Loucy (cell line): ENCODE measurements at regions not wholly inside any gene's neighbourhood (a gene's known extent, or its start where the extent isn't known, plus 50 kb on each side); places are given as distances from the start of the nearest gene placed in this dataset.

Source experiments
- H2AFZ ChIP-seq: fragments of 200-600 bp; sonication (generic); 2 replicates; pipeline ENCODE4 v1.6.0; 2016; ENCODE audit warnings: antibody characterized with exemption, mild to moderate bottlenecking, low read length, moderate library complexity
- H3F3A ChIP-seq: fragments of 200-600 bp; 2 replicates; pipeline ENCODE4 v1.6.0; 2016; ENCODE audit warnings: antibody characterized with exemption, low read depth, mild to moderate bottlenecking
- H3K27me3 ChIP-seq: fragments of 200-600 bp; sonication (generic); 2 replicates; pipeline ENCODE4 v1.6.1; 2014; ENCODE audit warnings: low read length, mild to moderate bottlenecking; ENCODE audit not compliant: insufficient read depth, poor library complexity, severe bottlenecking
- H3K36me3 ChIP-seq: fragments of 200-600 bp; sonication (generic); 2 replicates; pipeline ENCODE4 v1.6.1; 2016; ENCODE audit warnings: low read length; ENCODE audit not compliant: insufficient read depth
- H3K4me1 ChIP-seq: fragments of 200-600 bp; sonication (generic); 2 replicates; pipeline ENCODE4 v1.5.1; 2014; ENCODE audit warnings: low read length, mild to moderate bottlenecking; ENCODE audit not compliant: insufficient read depth, poor library complexity, severe bottlenecking
- H3K4me2 ChIP-seq: fragments of 200-600 bp; sonication (generic); 2 replicates; pipeline ENCODE4 v1.6.0; 2014; ENCODE audit warnings: antibody characterized with exemption, low read length, low read depth, mild to moderate bottlenecking; ENCODE audit not compliant: poor library complexity, severe bottlenecking
- H3K4me3 ChIP-seq: fragments of 200-600 bp; sonication (generic); 2 replicates; pipeline ENCODE4 v1.5.1; 2014; ENCODE audit warnings: low read length, mild to moderate bottlenecking, mixed read lengths; ENCODE audit not compliant: poor library complexity, severe bottlenecking
- H3K79me2 ChIP-seq: fragments of 200-600 bp; sonication (generic); 2 replicates; pipeline ENCODE4 v1.6.1; 2014; ENCODE audit warnings: low read length; ENCODE audit not compliant: insufficient read depth
- H3K9ac ChIP-seq: fragments of 200-600 bp; sonication (generic); 2 replicates; pipeline ENCODE4 v1.6.0; 2014; ENCODE audit warnings: mild to moderate bottlenecking, low read depth, low read length, moderate library complexity; ENCODE audit not compliant: poor library complexity, severe bottlenecking
- H3K9me2 ChIP-seq: fragments of 200-600 bp; sonication (generic); replicated peaks from 2 replicates; pipeline ENCODE4 v1.6.1; 2016; ENCODE audit warnings: low read depth, low read length, mixed read lengths
- H3K9me3 ChIP-seq: fragments of 200-600 bp; sonication (generic); 2 replicates; pipeline ENCODE4 v1.6.1; 2014; ENCODE audit warnings: mild to moderate bottlenecking, antibody characterized with exemption, low read length, low read depth; ENCODE audit not compliant: insufficient read depth
- H4K20me1 ChIP-seq: fragments of 200-600 bp; sonication (generic); 2 replicates; pipeline ENCODE4 v1.6.0; 2014; ENCODE audit warnings: antibody characterized with exemption, low read length, mild to moderate bottlenecking; ENCODE audit not compliant: insufficient read depth, poor library complexity, severe bottlenecking
- EZH2phosphoT487 ChIP-seq: fragments of 200-600 bp; IDR thresholded peaks from 2 replicates; pipeline ENCODE4 v1.6.1; 2018; ENCODE audit warnings: antibody characterized with exemption, mild to moderate bottlenecking, moderate library complexity, borderline replicate concordance
- TF ChIP-seq, protein P1 (sequence below): fragments of 200-600 bp; sonication (generic); conservative IDR thresholded peaks from 2 replicates; pipeline ENCODE4 v1.5.1; 2014; ENCODE audit warnings: mild to moderate bottlenecking, antibody characterized with exemption, low read length

DNA sequence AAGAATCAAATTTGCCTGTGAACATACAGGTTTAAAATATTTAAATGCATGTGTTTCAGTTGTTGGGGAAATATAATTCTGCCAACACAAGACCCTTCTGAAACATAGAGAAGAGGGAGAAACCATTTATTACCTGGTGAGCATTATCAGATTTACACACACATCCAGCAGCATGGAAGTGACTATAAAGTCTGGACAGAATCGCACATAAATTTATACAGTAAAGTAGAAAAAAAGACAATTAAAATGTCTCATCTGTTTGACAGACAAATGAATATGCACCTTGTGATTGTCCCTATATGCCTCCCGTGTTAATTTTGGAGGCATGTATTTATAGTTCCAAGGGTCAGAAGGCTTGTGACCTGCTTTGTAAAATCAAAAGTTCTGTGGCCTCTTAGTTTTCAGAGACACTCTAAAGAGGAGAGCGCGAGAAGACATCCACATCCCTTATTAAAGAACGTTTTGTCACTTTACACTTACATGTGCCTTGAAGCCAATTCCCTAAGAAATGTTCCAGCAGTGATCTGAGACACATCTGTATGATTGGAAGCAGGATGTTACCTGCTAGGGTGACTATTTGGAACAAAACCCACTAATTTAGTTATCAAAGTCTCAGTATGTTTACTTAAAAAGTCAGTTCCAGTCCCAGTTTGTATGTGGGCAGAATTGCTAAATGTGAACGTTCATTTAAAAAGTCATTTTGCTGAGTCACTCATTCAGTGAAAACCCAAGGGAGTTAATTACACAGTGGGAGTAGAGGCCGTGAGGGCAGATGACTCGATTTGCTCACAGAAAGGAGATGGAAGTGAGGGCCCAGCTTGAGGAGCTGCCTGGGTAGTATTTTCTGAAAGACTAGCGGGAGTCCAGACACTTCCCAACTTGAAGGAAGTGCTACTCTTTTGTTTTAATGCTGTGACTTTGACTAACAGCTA lies 527.6 kb upstream of the MEX3C start:
- no peaks in the 10 kb centered on the region for H3K36me3 ChIP-seq
- no peak overlapping the region for H3K9ac ChIP-seq
- H2AFZ ChIP-seq, result no peak overlapping the region
- no peak overlapping the region for H3K4me2 ChIP-seq
- H3K79me2 ChIP-seq, result no peaks in the 10 kb centered on the region
- no peaks in the 10 kb centered on the region for H3F3A ChIP-seq
- no peaks in the 10 kb centered on the region for H4K20me1 ChIP-seq
- no peaks in the 10 kb centered on the region for H3K27me3 ChIP-seq
- H3K4me3 ChIP-seq, result no peak overlapping the region
- H3K4me1 ChIP-seq, result no peaks in the 10 kb centered on the region
- no peaks in the 10 kb centered on the region; the same call in 1 of the 2 replicates for H3K9me3 ChIP-seq
- TF ChIP-seq, protein P1, sequence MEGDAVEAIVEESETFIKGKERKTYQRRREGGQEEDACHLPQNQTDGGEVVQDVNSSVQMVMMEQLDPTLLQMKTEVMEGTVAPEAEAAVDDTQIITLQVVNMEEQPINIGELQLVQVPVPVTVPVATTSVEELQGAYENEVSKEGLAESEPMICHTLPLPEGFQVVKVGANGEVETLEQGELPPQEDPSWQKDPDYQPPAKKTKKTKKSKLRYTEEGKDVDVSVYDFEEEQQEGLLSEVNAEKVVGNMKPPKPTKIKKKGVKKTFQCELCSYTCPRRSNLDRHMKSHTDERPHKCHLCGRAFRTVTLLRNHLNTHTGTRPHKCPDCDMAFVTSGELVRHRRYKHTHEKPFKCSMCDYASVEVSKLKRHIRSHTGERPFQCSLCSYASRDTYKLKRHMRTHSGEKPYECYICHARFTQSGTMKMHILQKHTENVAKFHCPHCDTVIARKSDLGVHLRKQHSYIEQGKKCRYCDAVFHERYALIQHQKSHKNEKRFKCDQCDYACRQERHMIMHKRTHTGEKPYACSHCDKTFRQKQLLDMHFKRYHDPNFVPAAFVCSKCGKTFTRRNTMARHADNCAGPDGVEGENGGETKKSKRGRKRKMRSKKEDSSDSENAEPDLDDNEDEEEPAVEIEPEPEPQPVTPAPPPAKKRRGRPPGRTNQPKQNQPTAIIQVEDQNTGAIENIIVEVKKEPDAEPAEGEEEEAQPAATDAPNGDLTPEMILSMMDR, result no peak
- TF ChIP-seq EZH2phosphoT487, result no peak
- H3K9me2 ChIP-seq, result no peaks in the 10 kb centered on the region

GRCh38 chr18:51726614-51727013 lies 529.1 kb upstream of the MEX3C start:
- Histone ChIP-seq H2AFZ (no peak overlapping the region), H3K36me3 (no peaks in the 10 kb centered on the region), H3K9ac (no peak overlapping the region), H3F3A (no peaks in the 10 kb centered on the region), H3K4me2 (no peak overlapping the region), H3K4me1 (no peaks in the 10 kb centered on the region), H3K79me2 (no peaks in the 10 kb centered on the region), H3K9me3 (peaks cover under 1% of the 10 kb centered on the region; the same call in 1 of the 2 replicates), H3K4me3 (no peak overlapping the region), H4K20me1 (no peaks in the 10 kb centered on the region), H3K27me3 (no peaks in the 10 kb centered on the region), H3K9me2 (no peaks in the 10 kb centered on the region)
- no peak for TF ChIP-seq EZH2phosphoT487
- TF ChIP-seq, protein P1, result no peak

DNA sequence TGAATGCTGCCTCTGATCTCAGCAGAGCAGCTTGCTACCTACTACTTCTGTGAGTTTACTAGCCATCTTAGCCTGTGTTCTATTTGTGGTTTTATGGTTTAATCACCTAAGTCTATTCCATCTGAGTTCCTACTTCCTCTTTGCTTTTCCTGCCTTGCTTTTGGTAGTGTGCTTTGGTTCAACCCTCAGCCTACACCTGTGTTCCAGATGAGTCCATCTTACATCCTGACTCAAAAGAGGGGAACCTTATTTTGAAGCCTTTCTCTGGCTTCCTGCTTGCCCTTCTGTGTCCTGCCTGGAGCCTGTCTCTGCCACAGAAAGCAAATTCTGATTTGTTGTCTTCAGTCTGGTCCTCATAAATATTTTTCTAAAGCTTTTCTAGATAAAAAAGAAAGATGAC lies 530.3 kb upstream of the MEX3C start:
- no peak overlapping the region for H3K4me2 ChIP-seq
- no peak overlapping the region for H3K4me3 ChIP-seq
- TF ChIP-seq, protein P1, result no peak

More for the DNA sequence above, 530.3 kb upstream of the MEX3C start:
- Histone ChIP-seq H3K9ac (no peak overlapping the region), H3K27me3 (no peaks in the 10 kb centered on the region), H2AFZ (no peak overlapping the region), H3K79me2 (no peaks in the 10 kb centered on the region), H4K20me1 (no peaks in the 10 kb centered on the region), H3K4me1 (no peaks in the 10 kb centered on the region), H3K9me3 (peaks cover 2% of the 10 kb centered on the region; the same call in 1 of the 2 replicates), H3K36me3 (no peaks in the 10 kb centered on the region), H3K9me2 (no peaks in the 10 kb centered on the region), H3F3A (no peaks in the 10 kb centered on the region)
